ENCODE measurements at regions not wholly inside any gene's neighbourhood (a gene's known extent, or its start where the extent isn't known, plus 50 kb on each side); places are given as distances from the start of the nearest gene placed in this dataset.
A peak's percentile ranks its signal among the peaks of the same experiment; 100 is the strongest.
"Not testable (repeated sequence)": the region's sequence is repeated elsewhere in the genome, so short reads cannot be mapped to it uniquely, and the experiment has no call there.

GRCh38 chr3:177909530-177909929 lies 626.7 kb upstream of the KCNMB2 start:
- DNase-seq, result not testable (repeated sequence)

GRCh38 chr3:177914224-177914623 lies 622.0 kb upstream of the KCNMB2 start:
- DNase-seq, result no peak

DNA sequence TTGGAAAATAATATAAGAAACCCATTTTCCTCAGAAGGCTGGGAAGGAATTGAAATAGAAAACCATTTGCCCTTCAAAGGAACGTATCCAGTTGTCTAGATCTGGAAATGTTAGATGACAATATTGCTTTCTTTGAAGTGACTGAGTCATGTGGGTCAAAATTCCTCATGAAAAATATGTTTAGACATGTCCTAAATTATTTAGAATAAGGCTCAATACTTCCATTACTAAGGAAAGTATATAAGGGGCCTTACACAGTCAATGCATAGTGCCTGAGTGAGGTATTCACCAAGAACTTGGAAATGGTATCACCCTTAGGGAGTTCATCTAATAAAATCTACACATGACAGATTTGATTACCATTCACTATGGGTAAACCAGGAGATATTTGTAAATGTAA lies 619.8 kb upstream of the KCNMB2 start:
- DNase-seq, result peak; percentile 16

DNA sequence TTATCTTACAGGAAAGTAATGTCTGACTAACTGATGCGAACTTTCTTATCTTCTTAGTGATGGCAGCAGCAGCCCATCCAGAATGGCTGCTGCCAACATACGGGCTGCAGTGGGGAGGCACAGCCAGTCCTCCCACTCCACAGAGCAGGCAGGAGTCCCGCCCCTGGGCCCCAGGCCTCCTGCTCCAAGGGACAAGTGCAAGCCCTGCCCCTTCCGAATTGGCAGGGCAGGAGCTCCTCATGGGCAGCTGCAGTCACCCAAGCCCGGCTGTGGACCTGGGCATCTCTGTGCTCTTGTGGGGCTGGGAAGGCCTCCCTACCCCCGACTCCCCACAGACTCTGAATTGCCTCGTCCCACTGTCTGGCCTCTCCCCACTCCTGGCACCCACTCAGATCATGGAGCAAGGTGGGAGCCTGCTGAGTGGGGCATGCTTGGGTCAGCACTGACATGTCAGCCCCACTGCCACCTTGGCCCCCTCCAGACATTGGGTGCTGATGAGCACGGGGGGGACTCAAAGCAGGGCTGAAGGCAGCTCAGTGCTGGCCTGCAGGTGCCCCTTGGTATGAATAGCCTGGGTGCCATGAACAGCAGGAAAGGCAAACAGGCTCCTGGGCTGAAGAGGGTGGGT lies 618.9 kb upstream of the KCNMB2 start:
- no peak for DNase-seq

DNA sequence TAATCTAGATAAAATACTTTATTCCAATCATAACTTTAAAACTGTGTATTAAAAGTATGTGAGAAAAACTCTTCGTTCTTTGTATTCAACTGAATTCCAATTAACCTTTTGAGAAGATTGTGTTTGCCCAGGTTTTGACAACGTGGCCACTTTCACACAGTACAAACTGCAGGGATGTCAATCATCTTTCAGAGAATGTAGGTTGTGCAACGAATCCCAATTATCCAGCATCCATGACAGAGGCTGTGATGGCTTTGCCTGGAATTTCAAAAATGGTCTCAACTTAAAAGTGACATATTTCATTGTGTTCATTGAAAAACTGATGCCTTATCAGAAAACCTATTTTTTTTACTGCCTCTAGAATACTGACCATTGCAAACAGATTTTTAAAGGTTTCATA lies 615.1 kb upstream of the KCNMB2 start:
- DNase-seq, result peak; percentile 19

DNA sequence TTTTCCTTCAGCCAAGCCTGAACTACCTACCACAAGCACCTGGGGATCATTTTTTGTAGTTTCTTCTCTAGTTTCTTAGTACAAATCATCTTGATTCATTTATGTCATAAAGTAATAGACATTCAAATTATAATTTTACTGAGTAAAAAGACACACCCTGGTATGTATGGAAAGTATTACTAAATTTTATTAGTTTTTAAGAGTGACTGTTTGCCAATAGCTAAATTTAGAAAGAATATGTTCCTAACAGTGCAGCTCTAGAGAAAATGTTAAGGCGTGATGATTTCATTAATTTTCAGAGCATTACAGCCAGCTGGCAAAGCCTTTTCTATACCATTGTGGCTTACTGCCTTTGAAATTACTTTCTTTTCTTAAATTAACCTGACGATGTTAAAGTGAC lies 612.0 kb upstream of the KCNMB2 start:
- no peak for DNase-seq

DNA sequence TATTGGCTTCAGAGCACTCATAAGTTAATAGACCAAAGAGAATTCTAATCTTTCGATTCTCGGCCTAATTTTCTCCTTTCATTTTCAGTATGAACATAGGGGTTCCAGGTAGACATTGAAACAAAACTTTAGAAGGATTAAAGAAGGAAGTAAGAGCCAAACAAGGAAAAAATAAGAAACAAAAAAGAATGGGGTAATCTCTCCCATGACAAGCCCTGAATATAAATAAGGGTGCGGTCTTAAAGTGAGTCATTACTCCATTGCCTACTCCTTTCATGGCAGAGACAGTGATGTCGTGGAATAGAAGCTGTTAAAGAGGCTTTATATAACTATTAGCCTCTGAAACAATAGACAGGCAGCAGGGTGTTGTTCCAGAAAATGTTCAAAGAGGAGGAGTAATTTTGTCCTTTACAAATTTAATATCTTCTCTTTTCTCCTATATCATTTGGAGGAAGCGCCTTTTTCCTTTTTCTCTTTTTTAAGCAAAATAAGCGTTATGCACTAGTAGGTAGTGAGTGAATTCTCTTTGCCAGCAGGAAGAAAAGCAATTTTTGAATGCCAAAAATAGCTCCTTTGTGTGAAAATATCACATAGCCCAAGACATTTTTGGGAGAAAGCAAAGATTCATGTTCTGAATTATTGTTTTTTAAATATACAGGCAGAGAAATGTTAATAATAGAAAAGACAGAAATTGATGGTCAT lies 607.9 kb upstream of the KCNMB2 start:
- DNase-seq, result peak; percentile 73

DNA sequence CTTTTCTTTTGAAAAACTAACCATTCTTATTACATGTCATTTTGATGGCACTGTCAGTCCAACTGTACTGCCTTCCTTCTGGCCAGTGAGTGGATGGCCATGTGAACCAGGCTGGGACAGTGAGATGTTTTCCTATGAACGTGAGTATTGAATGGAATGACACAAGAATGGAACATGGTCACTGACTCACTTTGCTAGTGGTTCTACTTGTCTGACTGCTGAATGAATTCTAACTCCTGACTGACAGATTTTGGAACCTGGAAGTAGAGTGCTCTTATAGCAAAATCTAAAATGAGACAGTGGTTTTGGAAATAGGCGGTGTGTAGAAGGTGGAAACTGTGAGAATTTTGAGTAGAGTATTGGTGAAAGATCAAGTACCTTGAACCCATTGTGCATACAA lies 606.9 kb upstream of the KCNMB2 start:
- DNase-seq, result peak; percentile 77

GRCh38 chr3:177930771-177931170 lies 605.5 kb upstream of the KCNMB2 start:
- DNase-seq, result no peak

DNA sequence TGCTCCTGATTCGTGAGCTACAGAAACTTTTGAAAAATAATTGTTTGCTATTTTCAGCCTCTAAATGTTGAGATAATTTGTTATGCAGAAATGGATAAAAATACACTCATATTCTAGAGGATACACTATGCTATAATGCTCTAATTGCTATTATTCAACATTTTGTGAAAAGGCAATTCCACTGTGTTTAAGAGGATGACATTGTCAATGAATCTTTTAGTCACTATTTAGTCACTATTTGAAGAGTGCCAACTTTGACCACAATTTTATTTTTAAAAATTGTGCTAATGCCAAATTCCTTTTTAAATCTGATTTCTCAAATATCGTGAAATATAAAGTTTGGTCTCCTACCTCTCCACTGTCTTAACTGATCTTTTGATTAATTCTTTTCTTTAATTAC lies 604.9 kb upstream of the KCNMB2 start:
- DNase-seq, result peak; percentile 35

GRCh38 chr3:177932346-177932745 lies 603.9 kb upstream of the KCNMB2 start:
- peak; percentile 37 for DNase-seq

- peak; percentile 63 for DNase-seq
These were observed 603.2 kb upstream of the KCNMB2 start for GRCh38 chr3:177932750-177933660.

GRCh38 chr3:177934001-177934891 lies 602.0 kb upstream of the KCNMB2 start:
- peak; percentile 87 for DNase-seq

DNA sequence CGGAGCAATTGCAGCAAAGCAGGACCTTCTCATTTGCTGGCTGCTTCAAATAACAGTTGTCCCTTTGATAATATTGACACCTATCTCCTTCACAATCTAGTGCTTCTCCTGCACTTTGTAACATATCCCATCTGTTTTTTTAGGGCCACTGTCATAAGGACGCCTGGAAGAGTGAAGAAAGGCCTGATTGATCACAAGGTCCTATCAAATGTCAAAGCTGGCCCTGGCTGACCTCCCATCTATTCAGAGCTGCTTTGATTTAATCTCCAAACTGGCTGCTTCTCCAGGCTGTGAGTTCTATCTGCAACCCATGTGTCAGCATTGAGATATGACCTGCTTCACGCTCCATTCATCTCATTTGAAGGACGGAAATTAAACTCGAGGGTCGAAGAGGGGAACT lies 601.2 kb upstream of the KCNMB2 start:
- no peak for DNase-seq

- peak; percentile 52 for DNase-seq
These were observed 599.5 kb upstream of the KCNMB2 start for GRCh38 chr3:177936721-177937120.

DNA sequence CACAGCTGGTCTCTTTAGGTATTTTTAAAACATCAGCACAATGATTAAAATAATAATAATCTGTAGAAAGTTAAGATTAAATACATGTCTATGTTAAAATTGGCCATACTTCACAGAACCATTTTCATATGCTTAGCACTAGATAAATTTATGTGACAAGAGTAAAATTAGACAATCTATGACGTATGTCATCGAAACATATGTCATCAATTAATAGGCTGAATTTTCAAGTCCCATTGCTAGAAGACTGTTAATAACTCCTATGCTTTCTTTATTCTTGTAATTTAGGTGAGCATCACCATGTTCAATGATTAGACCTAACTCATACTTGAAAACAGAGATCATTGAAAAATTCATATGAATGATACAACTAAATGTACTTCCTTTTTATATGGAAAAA lies 593.3 kb upstream of the KCNMB2 start:
- no peak for DNase-seq

- no peak for DNase-seq
These were observed 592.0 kb upstream of the KCNMB2 start for GRCh38 chr3:177944228-177944661.

DNA sequence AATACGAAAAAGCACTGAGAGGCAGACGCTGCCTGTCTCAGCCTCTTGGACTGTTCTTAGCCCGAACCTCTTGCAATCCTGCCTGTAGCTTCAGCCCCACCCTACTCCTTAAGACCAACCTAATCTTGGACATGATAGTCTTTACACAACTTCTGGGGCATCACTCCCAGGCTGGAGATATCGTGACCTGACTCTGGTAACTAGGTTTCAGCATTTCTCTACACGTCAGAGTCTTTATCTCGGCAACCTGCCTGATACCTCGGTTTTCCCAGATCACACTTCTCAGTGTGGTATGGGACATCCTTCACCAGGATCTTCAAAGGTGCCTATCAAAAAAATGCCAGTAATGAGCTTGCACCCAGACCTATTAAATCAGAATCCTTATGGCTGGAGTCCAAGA lies 590.2 kb upstream of the KCNMB2 start:
- DNase-seq, result no peak

DNA sequence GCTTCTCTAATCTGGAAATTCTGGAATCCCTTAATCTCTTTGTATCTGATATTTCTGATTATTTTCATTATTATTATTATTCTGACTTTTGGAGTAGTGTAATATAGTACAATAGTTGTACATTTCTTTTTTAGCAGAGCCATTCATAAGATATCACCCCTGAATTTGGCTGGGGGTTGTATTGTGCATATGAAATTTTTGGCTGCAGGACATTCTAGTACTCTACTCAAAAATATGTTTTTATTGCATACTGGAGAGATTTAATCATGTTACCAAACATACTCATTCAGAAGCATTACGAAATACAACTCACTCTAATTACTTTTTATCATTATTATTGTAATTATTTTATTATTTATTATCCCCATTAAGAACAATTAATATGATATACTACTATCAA lies 589.7 kb upstream of the KCNMB2 start:
- no peak for DNase-seq

DNA sequence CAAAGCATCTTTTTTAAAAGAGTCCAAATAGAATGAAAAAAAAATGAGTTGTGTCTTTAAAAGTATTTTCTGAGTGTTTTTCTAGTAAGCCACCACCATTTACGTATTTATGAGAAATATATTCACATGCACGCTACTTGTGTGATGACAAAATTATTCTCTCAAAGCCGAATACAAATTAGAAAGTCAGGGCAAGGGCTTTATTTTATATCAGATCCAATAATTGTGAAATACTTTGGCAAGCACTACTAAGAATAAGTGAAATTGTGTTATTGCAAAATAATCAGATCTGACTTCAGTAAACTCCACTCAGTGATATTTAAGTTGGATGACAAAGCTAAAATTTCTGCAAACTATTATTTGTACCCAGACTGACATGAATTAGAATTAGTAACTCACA lies 589.3 kb upstream of the KCNMB2 start:
- DNase-seq, result no peak

DNA sequence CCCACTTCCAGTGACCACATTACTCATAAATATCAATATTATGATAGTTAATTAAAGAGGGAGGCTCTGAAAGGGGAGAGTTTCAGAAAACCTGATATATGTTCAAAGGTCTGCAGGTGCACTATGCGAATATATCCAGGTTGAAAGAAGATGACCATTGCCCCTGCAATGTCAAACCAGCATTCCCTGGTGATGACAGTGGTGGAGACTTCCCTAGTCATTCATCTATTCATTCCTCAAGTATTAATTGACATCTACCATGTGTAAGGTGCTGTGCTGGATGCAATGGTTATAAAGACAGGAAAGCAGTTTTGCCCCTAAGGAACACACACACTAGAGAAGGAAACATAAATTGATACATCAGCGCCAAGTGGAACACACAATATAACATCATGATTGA lies 588.3 kb upstream of the KCNMB2 start:
- DNase-seq, result no peak

DNA sequence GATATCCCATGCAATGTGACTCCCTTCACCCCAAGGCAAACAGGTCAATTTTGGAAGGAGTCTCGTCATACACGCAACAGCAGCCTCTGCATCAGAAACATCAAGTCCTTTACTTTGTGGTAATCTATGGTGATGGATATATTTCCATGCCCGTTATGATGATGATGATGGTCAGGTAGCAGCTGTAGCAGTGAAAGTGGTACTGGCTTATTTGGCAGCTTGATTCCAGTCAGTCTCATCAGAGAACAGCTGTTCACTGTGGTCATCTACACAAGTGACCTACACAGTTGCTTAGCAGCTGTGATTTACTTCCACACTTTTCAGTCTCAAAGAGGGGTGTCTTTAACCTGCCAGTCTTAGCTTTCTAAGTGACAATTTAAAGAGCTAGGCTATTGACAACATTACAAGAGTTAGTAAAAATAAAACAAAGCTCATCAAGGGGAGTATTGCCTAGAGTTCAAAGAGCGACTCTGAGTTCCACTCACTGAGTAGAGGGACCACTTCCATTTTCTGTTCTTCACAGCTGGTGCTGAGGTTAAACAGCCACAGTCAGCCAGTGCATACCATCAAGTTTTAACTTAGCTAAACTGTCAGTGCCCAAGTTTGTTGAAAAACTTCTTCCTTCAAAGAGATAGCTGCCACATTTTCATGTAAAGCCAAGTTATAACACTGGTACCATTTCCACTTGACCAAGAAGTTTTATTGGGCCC lies 587.4 kb upstream of the KCNMB2 start:
- no peak for DNase-seq

All from fibroblast of skin of back (primary cell).